Breast epithelium (tissue), 3 donors: ENCODE measurements at regions not wholly inside any gene's neighbourhood (a gene's known extent, or its start where the extent isn't known, plus 50 kb on each side); places are given as distances from the start of the nearest gene placed in this dataset.

Experiments used
- POLR2A ChIP-seq: fragments of 450-650 bp; IDR thresholded peaks from one replicate; pipeline ENCODE4 v1.6.1; 2016; ENCODE audit warnings: antibody characterized with exemption, mild to moderate bottlenecking, moderate library complexity
- POLR2AphosphoS5 ChIP-seq, 3 donors: sonication (generic); formaldehyde crosslinking; IDR thresholded peaks; one replicate each; pipeline ENCODE4 v1.6.1; 2017; ENCODE audit warnings: antibody characterized with exemption in 3 of 3
- TF ChIP-seq, protein P1 (sequence below), 3 donors: fragments of 450-650 bp; IDR thresholded peaks; one replicate each; pipeline ENCODE4 v1.5.1; 2016 to 2017; ENCODE audit warnings: antibody characterized with exemption in 3 of 3, mild to moderate bottlenecking in 3 of 3, moderate library complexity in 3 of 3

DNA sequence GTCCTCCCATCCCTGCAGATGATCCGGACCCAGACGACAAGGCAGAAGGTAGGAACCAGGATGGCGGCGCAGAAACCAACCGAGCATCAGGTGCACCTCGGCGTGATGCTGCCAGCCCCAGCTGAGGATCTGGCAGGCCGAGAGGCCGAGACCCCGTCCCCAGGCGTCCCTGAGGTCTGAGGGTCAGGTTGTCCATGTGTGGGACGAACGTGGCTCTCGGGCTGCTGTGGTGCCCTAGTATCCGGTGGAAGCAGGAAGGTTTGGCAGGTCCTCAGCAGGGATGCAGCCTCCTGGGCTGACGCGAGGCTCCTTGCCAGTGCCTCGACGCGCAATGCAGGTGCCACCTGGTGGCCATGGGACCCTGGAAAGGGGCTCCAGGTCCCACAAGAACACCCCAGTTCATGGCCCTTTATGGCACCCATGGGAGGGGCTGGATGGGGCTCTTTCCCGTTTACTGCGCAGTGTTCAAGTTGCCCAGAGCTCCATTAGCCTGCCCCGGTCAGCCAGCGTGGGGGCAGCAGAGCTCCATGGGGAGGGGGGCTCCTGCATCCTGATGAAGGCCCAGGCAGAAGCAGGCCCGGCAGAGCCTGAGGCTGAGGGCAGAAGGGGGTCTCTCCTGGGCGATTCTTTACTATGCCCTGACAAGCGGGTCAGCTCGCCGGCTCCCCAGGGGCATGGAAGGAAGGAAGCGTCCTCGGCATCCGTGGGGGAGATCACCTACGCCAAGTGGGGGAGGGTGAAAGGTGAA is 129.9 kb downstream of the CTTN start:
- TF ChIP-seq, protein P1, sequence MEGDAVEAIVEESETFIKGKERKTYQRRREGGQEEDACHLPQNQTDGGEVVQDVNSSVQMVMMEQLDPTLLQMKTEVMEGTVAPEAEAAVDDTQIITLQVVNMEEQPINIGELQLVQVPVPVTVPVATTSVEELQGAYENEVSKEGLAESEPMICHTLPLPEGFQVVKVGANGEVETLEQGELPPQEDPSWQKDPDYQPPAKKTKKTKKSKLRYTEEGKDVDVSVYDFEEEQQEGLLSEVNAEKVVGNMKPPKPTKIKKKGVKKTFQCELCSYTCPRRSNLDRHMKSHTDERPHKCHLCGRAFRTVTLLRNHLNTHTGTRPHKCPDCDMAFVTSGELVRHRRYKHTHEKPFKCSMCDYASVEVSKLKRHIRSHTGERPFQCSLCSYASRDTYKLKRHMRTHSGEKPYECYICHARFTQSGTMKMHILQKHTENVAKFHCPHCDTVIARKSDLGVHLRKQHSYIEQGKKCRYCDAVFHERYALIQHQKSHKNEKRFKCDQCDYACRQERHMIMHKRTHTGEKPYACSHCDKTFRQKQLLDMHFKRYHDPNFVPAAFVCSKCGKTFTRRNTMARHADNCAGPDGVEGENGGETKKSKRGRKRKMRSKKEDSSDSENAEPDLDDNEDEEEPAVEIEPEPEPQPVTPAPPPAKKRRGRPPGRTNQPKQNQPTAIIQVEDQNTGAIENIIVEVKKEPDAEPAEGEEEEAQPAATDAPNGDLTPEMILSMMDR (IDR thresholded peaks at IDR 0.05) = no peak
- TF ChIP-seq POLR2AphosphoS5 (IDR thresholded peaks at IDR 0.05) (no peak), POLR2A (no peak)
